Suprapubic skin (tissue), 4 donors: ENCODE measurements at regions not wholly inside any gene's neighbourhood (a gene's known extent, or its start where the extent isn't known, plus 50 kb on each side); places are given as distances from the start of the nearest gene placed in this dataset.

ENCODE experiments used
- DNase-seq, 2 donors: peaks; one replicate each; pipeline ENCODE4 v3.0.0-alpha.2; 2019; ENCODE audit warnings: low spot score in 2 of 2
- H3K27ac ChIP-seq: fragments of 200-600 bp; sonication (generic); one replicate; pipeline ENCODE4 v1.5.1; 2019
- H3K27me3 ChIP-seq: fragments of 200-600 bp; sonication (generic); one replicate; pipeline ENCODE4 v1.5.1; 2019
- H3K36me3 ChIP-seq: fragments of 200-600 bp; sonication (generic); one replicate; pipeline ENCODE4 v1.5.1; 2019
- H3K4me1 ChIP-seq: fragments of 200-600 bp; sonication (generic); one replicate; pipeline ENCODE4 v1.5.1; 2019
- H3K4me3 ChIP-seq: fragments of 200-600 bp; sonication (generic); one replicate; pipeline ENCODE4 v1.5.1; 2019; ENCODE audit warnings: mild to moderate bottlenecking
- H3K9me3 ChIP-seq: fragments of 200-600 bp; sonication (generic); one replicate; pipeline ENCODE4 v1.5.1; 2019
- EP300 ChIP-seq: sonication (generic); formaldehyde crosslinking; IDR thresholded peaks from one replicate; pipeline ENCODE4 v1.6.1; 2017; ENCODE audit warnings: antibody characterized with exemption
- POLR2A ChIP-seq, 2 donors: fragments of 450-650 bp; IDR thresholded peaks; one replicate each; pipeline ENCODE4 v1.6.1; 2017; ENCODE audit warnings: antibody characterized with exemption in 2 of 2, mild to moderate bottlenecking in 2 of 2, moderate library complexity in 2 of 2
- POLR2AphosphoS5 ChIP-seq, 3 donors: sonication (generic); formaldehyde crosslinking; IDR thresholded peaks; one replicate each; pipeline ENCODE4 v1.6.1; 2017; ENCODE audit warnings: antibody characterized with exemption in 3 of 3
- WGBS: methylation state at CpG from one replicate; pipeline ENCODE4 v1.1.5; 2018; 5-methylcytosine and 5-hydroxymethylcytosine counted together
- TF ChIP-seq, protein P1 (sequence below), 2 donors: fragments of 200-600 bp in 1 of 2; fragments of 450-650 bp in 1 of 2; sonication (generic) in 1 of 2; IDR thresholded peaks; one replicate each; pipeline ENCODE4 v1.5.1; 2016 to 2019; ENCODE audit warnings: antibody characterized with exemption in 2 of 2, mild to moderate bottlenecking in 1 of 2, moderate library complexity in 1 of 2

DNA sequence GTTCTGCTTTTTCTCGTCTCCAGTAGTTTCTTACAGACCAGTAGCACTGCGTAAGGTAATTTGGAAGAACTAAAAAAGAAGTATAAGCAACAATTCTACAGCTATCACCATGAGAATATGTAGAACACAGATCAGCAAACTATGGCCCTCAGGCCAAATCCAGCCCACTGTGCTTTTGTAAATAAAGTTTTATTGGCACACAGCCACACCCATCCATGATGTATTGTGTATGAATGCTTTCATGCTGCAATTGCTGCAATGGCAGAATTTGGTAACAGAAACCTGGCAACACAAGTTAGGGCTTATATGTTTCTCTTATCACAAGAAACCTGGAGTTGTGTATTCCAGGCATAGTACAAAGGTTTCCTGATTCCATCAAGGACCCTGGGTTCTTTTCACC is 386.8 kb upstream of the TSHZ2 start:
- H3K9me3 ChIP-seq, result no peaks in the 10 kb centered on the region
- H3K27ac ChIP-seq, result no peak overlapping the region
- TF ChIP-seq EP300 (no peak), POLR2AphosphoS5 (IDR thresholded peaks at IDR 0.05) (no peak), POLR2A (IDR thresholded peaks at IDR 0.05) (no peak)
- TF ChIP-seq, protein P1, sequence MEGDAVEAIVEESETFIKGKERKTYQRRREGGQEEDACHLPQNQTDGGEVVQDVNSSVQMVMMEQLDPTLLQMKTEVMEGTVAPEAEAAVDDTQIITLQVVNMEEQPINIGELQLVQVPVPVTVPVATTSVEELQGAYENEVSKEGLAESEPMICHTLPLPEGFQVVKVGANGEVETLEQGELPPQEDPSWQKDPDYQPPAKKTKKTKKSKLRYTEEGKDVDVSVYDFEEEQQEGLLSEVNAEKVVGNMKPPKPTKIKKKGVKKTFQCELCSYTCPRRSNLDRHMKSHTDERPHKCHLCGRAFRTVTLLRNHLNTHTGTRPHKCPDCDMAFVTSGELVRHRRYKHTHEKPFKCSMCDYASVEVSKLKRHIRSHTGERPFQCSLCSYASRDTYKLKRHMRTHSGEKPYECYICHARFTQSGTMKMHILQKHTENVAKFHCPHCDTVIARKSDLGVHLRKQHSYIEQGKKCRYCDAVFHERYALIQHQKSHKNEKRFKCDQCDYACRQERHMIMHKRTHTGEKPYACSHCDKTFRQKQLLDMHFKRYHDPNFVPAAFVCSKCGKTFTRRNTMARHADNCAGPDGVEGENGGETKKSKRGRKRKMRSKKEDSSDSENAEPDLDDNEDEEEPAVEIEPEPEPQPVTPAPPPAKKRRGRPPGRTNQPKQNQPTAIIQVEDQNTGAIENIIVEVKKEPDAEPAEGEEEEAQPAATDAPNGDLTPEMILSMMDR (IDR thresholded peaks at IDR 0.05), result no peak
- no peak for DNase-seq
- no peaks in the 10 kb centered on the region for H3K4me1 ChIP-seq
- no peaks in the 10 kb centered on the region for H3K27me3 ChIP-seq
- 93% methylated on average over 2 of the region's 2 CpGs for WGBS
- no peaks in the 10 kb centered on the region for H3K36me3 ChIP-seq
- H3K4me3 ChIP-seq, result no peak overlapping the region

DNA sequence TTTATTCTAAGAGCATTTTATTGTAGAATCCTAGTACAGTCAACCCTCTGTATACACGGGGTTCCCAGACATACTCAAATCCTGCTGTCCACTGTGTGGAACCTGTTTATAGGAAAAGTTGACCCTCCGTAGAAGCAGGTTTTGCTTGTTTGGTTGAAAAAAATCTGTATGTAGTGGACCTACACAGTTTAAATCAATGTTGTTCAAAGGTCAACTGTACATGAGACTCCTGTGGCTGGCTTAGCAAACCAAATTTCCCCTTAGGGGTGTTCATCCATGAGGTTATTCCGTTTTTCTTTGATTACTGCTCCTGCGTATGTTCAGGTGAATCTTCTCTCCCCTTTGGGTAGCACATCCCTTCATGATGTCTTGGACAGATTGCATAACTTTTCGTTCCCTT is 387.0 kb upstream of the ZFP64 start:
- no peaks in the 10 kb centered on the region for H3K9me3 ChIP-seq
- DNase-seq, result no peak
- no peaks in the 10 kb centered on the region for H3K36me3 ChIP-seq
- H3K4me1 ChIP-seq, result no peaks in the 10 kb centered on the region
- no peaks in the 10 kb centered on the region for H3K27me3 ChIP-seq
- 75% methylated on average over 5 of the region's 5 CpGs for WGBS
- no peak overlapping the region for H3K27ac ChIP-seq
- TF ChIP-seq EP300, result no peak
- TF ChIP-seq, protein P1 (IDR thresholded peaks at IDR 0.05), result no peak
- TF ChIP-seq POLR2AphosphoS5 (IDR thresholded peaks at IDR 0.05), result no peak
- TF ChIP-seq POLR2A (IDR thresholded peaks at IDR 0.05), result no peak
- no peak overlapping the region for H3K4me3 ChIP-seq

DNA sequence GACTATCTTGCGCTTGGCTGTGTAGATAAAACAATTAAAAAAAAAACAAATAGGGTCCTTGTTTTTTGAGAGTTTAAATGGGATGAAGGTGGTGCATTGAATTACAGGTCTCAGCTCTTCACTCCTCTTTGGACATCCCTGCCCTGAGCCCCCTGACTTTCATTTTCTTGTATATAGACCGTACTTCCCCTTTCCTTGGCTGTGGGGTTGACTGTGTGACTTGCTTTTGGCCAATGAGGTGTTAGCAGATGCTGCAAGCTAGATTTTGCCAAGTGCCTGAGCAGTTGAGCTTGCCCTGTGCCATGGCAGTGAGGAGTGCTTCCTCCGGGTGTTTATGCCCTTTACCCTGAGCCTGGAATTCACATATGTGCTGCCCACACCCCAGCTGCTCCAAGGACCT is 386.1 kb upstream of the ZFP64 start:
- DNase-seq, result no peak
- no peaks in the 10 kb centered on the region for H3K27me3 ChIP-seq
- no peaks in the 10 kb centered on the region for H3K4me1 ChIP-seq
- WGBS, result 83% methylated on average over 3 of the region's 3 CpGs
- TF ChIP-seq, protein P1 (IDR thresholded peaks at IDR 0.05), result no peak
- TF ChIP-seq POLR2AphosphoS5 (IDR thresholded peaks at IDR 0.05), result no peak
- no peak for TF ChIP-seq EP300
- TF ChIP-seq POLR2A (IDR thresholded peaks at IDR 0.05), result no peak
- no peaks in the 10 kb centered on the region for H3K9me3 ChIP-seq
- no peak overlapping the region for H3K27ac ChIP-seq
- H3K36me3 ChIP-seq, result no peaks in the 10 kb centered on the region
- no peak overlapping the region for H3K4me3 ChIP-seq

DNA sequence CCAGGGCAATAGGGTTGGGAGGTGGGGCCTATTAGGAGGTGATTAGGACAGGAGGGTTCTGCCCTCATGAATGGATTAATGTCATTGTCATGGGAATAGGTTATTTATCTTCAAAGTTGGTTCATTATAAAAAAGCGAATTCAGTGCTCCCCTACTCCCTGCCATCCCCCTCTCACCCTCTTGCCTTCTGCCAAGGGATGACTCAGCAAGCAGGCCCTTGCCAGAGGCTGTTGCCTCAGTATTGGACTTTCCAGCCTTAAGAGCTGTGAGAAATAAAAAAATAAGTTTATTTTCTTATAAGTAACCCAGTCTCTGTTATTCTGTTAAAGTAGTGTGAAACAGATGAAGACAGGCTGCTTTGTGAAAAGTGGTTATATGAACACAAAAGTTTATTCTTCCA is 381.1 kb upstream of the ZFP64 start:
- TF ChIP-seq, protein P1 (IDR thresholded peaks at IDR 0.05), result no peak
- TF ChIP-seq POLR2AphosphoS5 (IDR thresholded peaks at IDR 0.05), result no peak
- TF ChIP-seq POLR2A (IDR thresholded peaks at IDR 0.05), result no peak
- no peak for TF ChIP-seq EP300
- no peak for DNase-seq

DNA sequence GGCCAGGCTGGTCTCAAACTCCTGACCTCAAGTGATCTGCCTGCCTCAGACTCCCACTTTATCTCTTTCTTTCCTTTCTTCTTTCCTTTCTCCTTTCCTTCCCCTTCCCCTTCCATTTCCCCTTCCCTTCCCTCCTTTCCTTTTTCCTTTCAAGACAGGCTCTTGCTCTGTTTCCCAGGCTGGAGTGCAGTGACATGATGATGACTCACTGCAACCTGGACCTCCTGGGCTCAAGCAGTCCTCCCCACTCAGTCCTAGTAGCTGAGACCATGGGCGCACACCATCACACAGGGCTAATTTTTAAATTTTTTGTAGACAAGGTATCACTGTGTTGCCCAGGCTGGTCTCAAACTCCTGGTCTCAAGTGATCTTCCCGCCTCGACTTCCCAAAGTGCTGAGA is 377.6 kb upstream of the ZFP64 start:
- no peaks in the 10 kb centered on the region for H3K4me1 ChIP-seq
- H3K9me3 ChIP-seq, result no peaks in the 10 kb centered on the region
- H3K36me3 ChIP-seq, result no peaks in the 10 kb centered on the region
- no peak for TF ChIP-seq POLR2A (IDR thresholded peaks at IDR 0.05)
- no peak for TF ChIP-seq EP300
- TF ChIP-seq POLR2AphosphoS5 (IDR thresholded peaks at IDR 0.05), result no peak
- TF ChIP-seq, protein P1 (IDR thresholded peaks at IDR 0.05), result no peak
- 100% methylated on average over 3 of the region's 3 CpGs for WGBS
- H3K4me3 ChIP-seq, result no peak overlapping the region
- H3K27ac ChIP-seq, result no peak overlapping the region
- DNase-seq, result no peak
- H3K27me3 ChIP-seq, result no peaks in the 10 kb centered on the region

More for the DNA sequence above, 381.1 kb upstream of the ZFP64 start:
- no peaks in the 10 kb centered on the region for H3K36me3 ChIP-seq
- 82% methylated on average over 1 of the region's 1 CpG for WGBS
- no peak overlapping the region for H3K4me3 ChIP-seq
- H3K4me1 ChIP-seq, result no peaks in the 10 kb centered on the region
- no peaks in the 10 kb centered on the region for H3K9me3 ChIP-seq
- H3K27me3 ChIP-seq, result no peaks in the 10 kb centered on the region
- H3K27ac ChIP-seq, result no peak overlapping the region
